Ammon's horn (tissue), 1 donor: ENCODE measurements at regions not wholly inside any gene's neighbourhood (a gene's known extent, or its start where the extent isn't known, plus 50 kb on each side); places are given as distances from the start of the nearest gene placed in this dataset.
"Not testable (repeated sequence)": the region's sequence is repeated elsewhere in the genome, so short reads cannot be mapped to it uniquely, and the experiment has no call there.

ENCODE experiments used
- DNase-seq: peaks from one replicate; pipeline ENCODE4 v3.0.0-alpha.2; 2016; ENCODE audit warnings: low spot score

DNA sequence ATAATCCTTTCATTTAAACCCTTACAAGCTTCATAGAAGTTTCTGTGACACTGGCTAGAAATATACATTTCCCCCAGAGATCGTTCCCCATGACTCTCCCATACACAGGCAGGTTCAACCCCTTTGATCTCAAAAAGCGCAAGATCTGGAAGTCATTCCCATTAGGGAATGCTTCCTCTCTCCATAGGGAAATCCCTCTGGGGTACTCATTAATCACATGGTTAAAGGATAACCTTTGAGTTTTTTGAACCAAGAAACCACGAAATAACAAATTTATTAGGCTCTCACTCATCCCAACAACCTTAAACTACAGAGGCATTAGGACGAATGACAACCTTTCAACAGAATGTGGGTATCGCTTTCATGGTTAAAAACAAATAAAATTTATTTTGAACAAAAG is 211.9 kb upstream of the PRICKLE2 start:
- no peak for DNase-seq

DNA sequence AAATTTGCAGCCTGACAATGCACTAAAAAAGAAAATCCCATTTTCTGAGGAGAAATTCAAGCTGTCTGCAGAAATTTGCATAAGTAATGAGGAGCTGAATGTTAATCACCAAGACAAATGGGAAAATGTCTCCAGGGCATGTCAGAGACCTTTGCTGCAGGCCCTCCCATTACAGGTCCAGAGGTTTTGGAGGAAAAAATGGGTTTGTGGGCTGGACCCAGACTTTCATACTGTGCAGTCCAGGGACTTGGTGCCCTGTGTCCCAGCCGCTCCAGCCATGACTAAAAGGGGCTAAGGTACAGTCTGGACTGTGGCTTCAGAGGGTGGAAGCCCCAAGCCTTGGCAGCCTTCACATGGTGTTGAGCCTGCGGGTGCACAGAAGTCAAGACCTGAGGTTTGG is 209.8 kb upstream of the PRICKLE2 start:
- not testable (repeated sequence) for DNase-seq

DNA sequence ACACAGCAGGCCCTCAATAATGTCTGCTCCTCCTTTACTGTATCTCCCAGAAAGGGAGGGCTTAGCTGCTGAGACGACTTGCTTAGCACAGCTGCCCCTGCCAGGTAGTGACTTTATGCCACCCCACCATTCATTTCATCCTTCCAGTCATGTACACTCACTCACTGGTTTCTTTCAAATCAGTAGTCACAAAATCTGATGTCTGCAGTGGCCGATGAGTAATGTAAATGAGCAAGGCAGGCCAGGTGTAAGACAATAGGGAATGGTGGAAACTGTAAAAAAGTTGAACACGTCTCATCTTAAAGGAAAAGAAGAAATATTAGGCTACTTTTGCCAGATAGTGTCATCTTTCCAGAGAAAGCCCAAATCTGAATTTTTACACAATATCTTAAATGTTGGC is 207.6 kb upstream of the PRICKLE2 start:
- DNase-seq, result no peak

DNA sequence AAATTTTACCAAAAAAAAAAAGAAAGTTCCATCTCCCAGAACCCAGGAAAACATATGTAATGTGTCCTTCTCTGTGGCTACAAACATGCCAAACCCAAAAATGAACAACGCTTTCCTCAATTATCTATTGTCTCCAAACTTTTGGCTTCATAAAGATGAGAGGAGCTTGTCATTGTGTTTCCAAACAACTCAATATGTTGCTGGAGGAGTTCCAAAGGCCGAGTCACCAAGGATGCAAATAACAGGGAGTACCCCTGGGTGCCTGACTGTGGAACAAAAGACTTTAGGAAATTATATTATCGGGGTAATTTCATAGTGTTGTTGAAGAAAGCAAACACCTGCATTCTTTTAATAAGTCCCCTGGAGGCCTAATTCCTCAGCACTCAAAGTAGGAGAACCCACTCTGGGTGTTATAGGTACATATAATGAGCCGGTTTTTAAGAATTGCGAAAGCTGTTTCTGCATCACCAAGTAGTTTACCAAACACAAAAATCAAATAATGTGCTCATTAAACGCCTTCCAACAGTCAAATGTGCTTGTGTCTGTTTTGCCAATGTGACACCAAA is 206.3 kb upstream of the PRICKLE2 start:
- DNase-seq, result no peak

DNA sequence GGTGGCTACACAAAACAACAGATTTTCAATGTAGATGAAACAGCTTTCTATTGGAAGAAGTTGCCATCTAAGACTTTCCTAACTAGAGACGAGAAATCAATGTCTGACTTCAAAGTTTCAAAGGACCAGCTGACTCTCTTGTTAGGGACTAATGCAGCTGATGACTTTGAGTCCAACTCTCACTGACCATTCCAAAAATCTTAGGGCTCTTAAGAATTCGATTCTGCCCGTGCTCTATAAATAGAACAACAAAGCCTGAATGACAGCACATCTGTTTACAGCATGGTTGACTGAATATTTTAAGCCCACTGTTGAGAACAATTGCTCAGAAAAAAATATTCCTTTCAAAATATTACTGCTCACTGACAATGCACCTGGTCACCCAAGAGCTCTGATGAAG is 202.4 kb upstream of the PRICKLE2 start:
- no peak for DNase-seq

DNA sequence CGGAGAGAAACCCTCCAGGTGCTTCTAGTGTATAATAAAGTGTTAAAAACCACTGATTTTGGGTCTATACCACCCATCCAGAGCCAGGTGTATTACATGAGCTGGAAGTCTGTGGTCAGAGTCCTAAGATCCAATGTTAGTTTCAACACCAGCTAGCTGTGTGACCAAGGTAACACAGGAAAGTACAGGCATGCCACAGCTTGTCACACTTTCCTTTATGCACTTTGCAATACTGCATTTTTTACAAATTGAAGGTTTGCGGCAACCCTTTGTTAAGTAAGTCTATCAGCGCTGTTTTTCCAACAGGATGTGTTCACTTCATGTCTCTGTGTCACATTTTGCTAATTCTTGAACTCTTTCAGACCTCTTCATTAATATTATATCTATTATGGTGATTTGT is 201.3 kb upstream of the PRICKLE2 start:
- no peak for DNase-seq

DNA sequence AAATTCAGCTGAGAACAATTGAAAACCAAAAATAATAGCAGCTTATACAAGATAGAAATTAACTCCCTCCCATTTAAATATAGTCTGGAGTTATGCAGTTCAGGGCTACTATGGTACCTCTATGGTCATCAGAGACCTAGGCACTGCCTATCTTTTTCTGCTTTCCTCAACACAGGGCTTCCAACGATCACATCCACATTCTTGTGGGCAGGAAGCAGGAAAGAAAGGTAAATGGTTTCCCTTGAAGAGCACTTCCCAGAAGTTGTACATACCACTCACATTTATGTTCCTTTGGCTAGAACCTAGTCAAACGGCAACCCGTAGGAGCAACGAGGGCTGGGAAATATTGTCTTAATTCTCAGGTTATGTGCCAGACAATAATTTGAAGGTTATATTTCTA is 197.7 kb upstream of the PRICKLE2 start:
- DNase-seq, result no peak

DNA sequence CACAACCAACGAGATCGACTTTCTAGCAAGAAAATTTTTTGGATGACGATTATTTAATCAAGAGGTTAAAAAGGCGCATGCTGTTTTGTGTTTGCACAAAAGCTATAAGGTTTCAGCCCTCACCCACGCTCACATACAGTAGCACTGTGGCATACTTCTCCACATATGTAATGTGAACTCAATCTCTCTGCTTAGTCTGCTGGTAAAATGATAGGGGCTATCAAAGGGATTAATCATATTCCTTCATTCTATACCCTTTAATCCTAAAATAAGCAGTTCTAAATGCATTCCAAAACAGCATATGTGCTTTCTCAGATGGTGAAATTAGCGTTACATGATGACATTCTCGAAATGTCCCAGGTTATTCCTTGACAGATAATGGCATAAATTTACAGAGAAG is 196.9 kb upstream of the PRICKLE2 start:
- DNase-seq, result no peak

DNA sequence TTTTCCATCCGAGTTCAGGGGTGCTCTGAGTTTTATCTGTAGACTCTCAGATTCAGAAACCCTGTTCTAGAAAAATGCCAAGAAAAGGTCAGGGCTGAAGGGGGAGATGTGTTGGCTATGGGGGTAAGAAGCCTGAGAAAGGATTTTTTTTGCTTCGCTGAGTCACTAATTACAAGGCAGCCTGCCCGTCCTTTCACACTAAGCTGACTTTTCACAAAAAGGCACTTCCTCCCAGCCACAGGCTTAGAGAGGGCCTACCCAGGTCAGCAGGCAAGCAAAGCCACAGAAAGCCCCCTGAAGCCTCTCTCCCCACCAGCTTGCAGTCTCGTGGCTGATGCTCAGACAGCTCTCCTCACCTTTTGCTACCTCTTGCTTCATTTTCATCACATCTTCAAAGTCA is 192.6 kb upstream of the PRICKLE2 start:
- DNase-seq, result no peak

DNA sequence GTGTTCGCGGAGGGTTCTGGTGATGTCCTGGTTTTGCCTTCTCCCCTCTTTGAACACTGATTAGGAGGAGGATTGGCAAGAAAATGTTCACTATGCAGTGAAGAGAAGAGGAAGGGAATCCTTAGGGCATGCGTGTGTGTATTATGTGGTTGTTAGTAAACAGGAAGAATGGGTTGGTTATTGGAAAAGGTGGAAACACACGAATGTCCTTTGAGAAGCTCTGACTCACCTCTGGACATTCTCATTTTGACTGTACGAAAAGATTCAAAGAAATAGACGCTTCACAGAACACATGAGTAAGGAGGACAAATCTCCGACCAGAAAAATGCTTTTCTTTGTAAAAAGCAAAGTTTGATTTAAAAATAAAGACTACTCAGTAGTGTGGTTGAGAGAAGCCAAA is 188.8 kb upstream of the PRICKLE2 start:
- no peak for DNase-seq

DNA sequence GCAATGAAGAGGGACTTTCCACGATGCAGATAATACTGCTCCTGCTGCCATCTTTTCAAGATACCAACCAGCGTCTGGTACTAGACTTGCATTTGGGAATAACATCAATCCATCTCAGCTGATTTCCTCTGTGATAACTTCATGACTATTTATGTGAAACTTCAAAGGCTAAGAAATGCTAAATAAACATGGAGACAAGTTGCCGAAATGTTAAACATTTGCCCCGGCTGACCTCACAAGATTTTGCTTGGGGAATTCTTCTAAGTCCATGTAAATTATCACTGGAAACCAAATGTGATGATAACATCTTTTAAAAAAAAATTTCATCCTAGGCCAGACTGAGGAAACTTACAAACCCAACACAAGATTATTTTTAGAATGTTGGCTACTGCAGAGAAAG is 185.8 kb upstream of the PRICKLE2 start:
- DNase-seq, result no peak

DNA sequence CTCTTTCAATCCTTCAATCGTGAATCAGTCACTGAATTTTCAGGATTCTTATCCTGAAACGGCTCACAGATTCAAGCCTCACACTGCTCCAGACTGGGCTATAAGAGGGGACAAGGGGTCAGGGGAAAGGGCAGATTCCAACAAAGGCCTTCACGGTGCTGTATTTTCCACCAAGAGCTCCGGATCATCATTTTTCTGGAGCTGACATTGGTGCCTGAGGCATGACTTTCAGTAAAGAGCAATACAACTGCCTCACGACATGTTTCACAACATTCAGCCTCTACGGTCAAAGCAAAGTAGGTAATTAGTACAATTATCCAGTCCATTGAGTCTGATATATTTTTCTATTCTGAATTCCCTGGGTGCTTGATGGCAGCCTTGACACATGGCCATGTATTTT is 185.0 kb upstream of the PRICKLE2 start:
- no peak for DNase-seq

DNA sequence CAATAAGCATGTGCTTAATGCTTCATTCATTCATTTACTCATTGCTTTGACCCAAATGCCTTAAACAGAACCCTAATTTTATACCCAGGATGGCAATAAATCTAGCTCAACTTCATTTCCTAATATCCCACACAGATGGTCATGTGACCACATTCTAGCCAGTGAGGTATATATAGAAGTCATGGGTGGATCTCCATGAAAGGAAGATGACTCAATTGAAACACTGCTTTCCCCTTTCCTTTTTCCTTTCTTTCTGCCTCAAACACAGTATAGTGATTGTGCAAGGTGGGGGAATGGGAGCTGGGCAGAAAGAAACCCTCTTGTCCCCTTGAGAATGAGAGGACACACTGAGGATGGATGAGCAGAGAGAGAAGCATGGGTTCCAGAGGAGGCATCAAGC is 183.5 kb upstream of the PRICKLE2 start:
- no peak for DNase-seq

DNA sequence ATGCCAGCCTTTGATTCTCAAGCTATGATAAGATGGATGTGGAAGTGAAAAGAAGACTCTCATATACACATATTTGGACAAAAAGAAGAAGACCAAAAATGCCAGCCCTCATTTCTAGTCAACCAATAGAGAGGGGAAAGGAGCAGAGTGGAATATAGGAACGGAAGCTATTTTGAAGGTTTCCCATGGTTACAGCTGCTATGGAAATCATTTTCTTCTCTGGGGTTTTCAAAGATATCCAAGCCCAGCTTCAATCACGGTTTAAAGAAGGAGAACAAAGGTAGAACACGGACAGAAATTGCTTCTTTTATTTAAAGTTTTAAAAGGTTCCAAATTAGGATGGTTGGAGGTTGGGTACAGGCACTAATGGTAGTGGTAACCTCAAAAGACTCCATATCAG is 181.0 kb upstream of the PRICKLE2 start:
- DNase-seq, result no peak

DNA sequence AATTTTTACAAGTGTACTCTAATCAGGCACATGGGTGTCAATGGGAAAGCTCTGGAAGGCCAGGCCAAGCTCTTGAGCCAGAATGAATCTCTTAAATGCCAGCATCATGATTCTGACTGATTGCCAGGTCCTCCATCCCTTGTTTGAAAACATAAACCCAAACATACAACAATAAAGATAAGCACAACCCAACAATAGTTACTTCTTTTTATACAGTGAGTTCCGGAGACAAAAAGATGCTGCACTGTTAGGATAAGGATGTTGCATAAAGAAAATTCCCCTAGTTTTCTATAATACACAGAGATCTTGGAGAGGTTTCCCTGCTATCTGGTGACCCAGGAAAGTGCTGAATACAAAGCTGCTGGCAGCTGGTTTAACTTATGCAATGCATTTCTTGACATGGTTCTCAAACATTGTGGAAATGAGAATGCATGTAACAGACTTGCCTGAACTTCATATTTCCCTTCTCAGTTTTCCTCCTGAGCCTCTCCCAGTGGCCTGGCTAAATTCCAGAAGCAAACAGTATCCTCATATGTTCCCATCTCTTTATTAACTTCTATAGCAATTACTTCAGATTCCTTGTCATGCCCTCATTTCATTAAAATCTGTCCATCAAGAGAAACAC is 180.1 kb upstream of the PRICKLE2 start:
- DNase-seq, result no peak

DNA sequence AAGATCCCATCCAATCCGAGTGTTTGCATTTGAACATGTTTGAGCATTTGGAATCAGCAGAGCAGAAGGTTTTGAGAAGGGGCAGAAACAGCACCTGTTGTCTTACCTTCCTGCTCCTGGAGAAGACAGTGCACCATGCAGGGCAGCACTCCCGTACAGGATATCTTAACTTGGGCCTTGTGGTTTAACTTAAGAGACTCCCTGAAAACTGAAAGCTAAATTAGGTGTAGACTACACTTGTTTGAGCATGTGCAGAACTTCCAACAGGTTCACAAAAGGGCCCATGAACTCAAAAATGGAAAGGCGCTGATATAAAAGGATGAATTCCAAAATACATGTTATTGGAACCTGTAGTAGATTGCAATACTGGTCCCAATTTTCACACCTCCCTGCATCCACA is 175.4 kb upstream of the PRICKLE2 start:
- DNase-seq, result no peak

DNA sequence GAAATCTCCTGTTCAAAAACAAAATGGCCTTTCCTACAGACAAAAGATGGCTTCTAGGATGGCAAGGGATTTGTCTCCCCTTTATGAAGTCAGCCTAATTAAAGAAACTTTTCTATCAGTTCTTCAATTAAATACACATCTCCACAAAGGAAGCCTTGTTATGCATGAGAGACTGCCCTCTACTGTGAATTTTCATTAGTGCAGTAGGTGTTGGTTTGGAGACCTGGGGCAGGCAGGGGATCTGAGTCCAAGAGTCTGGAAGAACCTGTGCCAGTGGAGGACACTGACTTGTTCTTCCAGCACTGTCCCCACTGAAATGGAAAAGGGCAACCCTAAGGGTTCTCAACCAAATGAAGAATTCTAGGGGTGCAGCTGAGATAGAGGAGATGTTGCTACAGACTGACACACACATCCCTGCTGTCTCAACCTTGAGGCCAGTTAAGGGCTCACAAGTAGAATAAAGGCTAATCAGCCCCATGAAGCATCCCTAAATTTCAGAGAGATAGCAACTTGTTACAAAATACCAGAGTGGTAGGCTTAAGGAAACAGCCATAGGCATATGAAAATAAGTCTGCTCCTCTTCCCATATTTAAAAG is 174.0 kb upstream of the PRICKLE2 start:
- DNase-seq, result peak; percentile 61

DNA sequence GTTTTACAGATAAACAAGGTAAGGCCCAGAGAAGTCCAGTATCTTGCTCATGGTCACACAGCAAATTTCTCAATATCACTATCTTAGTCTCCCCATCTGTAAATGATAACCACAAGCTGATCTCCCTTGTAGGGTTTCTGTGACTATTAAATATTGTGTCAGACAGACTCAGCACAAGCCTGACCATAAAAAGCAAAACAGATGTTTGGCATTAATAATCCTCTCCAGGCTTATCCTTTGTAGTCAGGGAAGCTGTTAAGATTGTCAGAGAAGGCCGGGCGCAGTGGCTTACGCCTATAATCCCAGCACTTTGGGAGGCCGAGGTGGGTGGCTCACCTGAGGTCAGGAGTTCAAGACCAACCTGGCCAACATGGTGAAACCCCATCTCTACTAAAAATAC is 173.2 kb upstream of the PRICKLE2 start:
- DNase-seq, result no peak

DNA sequence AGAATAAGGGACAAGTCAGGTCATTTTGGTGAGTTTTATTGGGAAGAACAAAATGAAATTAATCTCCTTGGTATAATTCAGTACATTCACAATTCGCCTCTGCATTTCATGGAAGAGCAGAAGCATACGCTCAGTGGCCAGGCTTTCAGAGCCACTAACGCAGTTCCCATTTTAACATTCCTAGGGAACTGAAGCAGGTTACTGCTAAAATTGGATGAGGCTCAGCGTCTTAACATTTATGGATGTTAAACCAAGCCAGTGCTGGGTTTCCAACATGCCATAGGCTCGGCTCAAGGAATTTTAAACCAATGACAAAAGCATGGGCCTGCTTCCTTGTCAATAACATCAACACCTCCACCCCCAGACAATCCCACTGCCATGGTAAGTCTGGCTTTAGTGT is 172.7 kb upstream of the PRICKLE2 start:
- no peak for DNase-seq

DNA sequence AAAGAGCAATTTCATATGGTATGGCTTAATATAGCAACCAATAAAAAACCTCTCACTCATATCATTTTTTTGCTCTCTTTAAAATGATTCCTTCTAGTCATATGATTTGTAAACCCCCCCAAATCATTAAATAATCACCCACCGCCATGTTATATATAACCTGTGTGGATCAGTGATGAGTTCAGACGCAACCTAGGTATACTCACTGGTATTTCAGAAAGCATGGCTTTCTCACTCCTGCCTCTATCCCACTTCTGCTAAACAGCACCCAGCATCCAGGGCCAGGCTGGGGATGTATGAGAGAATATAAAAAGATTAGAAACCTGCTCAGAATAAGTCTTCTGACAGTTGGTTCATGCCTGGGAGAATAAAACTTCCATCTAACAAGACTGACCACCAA is 172.3 kb upstream of the PRICKLE2 start:
- no peak for DNase-seq

DNA sequence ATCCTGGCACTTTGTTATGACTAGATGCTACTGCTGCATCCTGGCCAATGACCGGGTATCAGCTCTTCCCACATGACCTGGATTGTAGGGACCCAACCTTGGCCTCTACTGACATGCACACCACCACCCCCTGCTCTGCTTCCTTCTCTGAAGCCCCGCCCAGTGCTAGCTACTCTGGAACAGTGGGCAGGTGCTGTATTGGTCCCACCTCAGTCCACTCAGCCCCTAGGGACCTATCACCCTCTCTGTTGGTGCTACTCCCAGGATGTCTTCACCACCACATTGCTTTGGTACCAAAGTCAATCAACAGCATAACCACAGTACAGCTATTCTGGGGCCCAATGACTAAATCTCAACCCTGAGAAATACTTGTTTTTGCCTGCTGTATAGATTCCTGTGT is 170.2 kb upstream of the PRICKLE2 start:
- no peak for DNase-seq

DNA sequence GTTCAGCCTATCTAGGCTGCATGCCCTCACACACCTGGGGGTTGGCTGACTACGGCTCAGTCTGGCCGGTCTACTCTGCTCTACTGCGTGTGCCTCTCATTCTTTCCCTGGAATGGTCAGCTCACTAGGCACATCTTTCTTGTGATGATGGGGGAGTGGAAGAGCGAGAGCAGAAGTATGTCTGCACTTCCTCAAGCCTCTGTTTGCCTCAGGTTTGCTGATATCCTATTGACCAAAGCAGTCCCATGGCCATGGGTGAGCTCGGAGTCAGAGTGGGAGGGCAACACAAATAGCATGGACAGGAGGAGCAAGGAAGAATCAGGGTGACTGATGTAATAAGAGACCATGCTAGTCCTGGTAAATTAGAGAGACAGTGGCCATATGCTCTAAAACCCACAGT is 167.9 kb upstream of the PRICKLE2 start:
- no peak for DNase-seq

DNA sequence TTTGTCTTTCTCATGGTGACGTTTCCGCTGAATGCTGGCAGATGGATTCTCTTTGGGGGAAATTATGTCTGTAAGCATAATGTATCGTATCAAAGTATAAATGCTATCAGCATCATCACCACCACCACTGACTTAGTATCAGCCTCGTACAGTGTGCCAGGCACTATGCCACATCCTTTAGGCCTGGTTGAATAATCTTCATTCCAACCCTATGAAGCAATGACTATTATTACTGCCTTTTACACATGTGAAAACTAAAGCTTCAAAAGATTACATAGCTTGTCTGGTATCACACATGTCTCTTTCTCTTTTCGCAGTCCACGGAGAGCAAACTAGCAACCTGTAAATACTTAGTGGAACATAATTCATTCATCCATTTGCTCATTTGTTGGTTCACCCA is 166.7 kb upstream of the PRICKLE2 start:
- DNase-seq, result no peak

DNA sequence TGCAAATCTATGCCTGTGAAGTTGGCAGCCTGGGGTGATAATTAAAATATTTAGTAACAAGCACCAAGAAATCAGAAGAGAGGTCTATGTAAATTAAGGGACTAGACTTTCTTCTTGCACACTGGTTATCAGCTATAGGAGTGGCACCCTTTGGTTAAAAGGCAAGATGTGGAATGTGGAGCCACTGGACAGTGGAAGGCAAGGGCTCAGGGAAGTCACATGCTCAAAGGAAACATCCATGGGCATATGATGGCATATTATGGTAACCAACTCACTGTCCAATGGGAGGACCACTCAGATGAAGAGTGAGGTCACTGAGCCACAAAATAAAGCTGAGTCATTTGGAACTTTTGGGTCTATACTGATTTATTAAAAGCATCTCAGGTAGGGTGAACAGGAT is 165.6 kb upstream of the PRICKLE2 start:
- no peak for DNase-seq
